HL-60/S4 treated with phorbol 12-myristate 13-acetate at 8.2 ng/mL for 4 days and 3 days (cell line): ENCODE measurements at regions not wholly inside any gene's neighbourhood (a gene's known extent, or its start where the extent isn't known, plus 50 kb on each side); places are given as distances from the start of the nearest gene placed in this dataset.

ENCODE experiments used
- in situ Hi-C: fragments of 300-500 bp; cut with MboI; formaldehyde crosslinking; loops from 2 replicates; pipeline ENCODE4 v1.15.0; 2022; ENCODE audit warnings: low sequenced_read_pairs

- in situ Hi-C loops, result no loop called here
Measured at GRCh38 chr17:79506150-79506870, 104.5 kb downstream of the RBFOX3 start.

GRCh38 chr17:79505199-79505598, 105.7 kb downstream of the RBFOX3 start:
- in situ Hi-C loops, result no loop called here

- in situ Hi-C loops, result no loop called here
Measured at GRCh38 chr17:79504181-79504605, 106.7 kb downstream of the RBFOX3 start.

GRCh38 chr17:79503126-79503839, 107.6 kb downstream of the RBFOX3 start:
- in situ Hi-C loops, result no loop called here

- in situ Hi-C loops, result no loop called here
Measured at GRCh38 chr17:79501910-79502309, 108.9 kb downstream of the RBFOX3 start.

- in situ Hi-C loops, result no loop called here
Measured at GRCh38 chr17:79500745-79501618, 109.9 kb downstream of the RBFOX3 start.

- in situ Hi-C loops, result no loop called here
Measured at GRCh38 chr17:79498854-79499253, 112.0 kb downstream of the RBFOX3 start.

GRCh38 chr17:79497777-79498348, 113.0 kb downstream of the RBFOX3 start:
- in situ Hi-C loops, result no loop called here

GRCh38 chr17:79496422-79497005, 114.3 kb downstream of the RBFOX3 start:
- in situ Hi-C loops, result no loop called here

GRCh38 chr17:79495665-79496064, 115.2 kb downstream of the RBFOX3 start:
- in situ Hi-C loops, result no loop called here

- in situ Hi-C loops, result no loop called here
Measured at GRCh38 chr17:79491006-79491405, 119.8 kb downstream of the RBFOX3 start.

- in situ Hi-C loops, result no loop called here
Measured at GRCh38 chr17:79490530-79490929, 120.3 kb downstream of the RBFOX3 start.

- in situ Hi-C loops, result no loop called here
Measured at GRCh38 chr17:79487149-79487548, 123.7 kb downstream of the RBFOX3 start.

GRCh38 chr17:79485991-79486390, 124.9 kb downstream of the RBFOX3 start:
- in situ Hi-C loops, result no loop called here

GRCh38 chr17:79485419-79485985, 125.3 kb downstream of the RBFOX3 start:
- in situ Hi-C loops, result no loop called here

GRCh38 chr17:79484600-79485418, 126.0 kb downstream of the RBFOX3 start:
- in situ Hi-C loops, result no loop called here

GRCh38 chr17:79483842-79484241, 127.0 kb downstream of the RBFOX3 start:
- in situ Hi-C loops, result no loop called here

GRCh38 chr17:79482727-79483521, 127.9 kb downstream of the RBFOX3 start:
- in situ Hi-C loops, result no loop called here

GRCh38 chr17:79479876-79480275, 131.0 kb downstream of the RBFOX3 start:
- in situ Hi-C loops, result no loop called here
